Bronchial epithelial cell (primary cell): ENCODE measurements at regions not wholly inside any gene's neighbourhood (a gene's known extent, or its start where the extent isn't known, plus 50 kb on each side); places are given as distances from the start of the nearest gene placed in this dataset.

Source experiments
- DNase-seq: peaks from one replicate; pipeline ENCODE4 v3.0.0-alpha.2; 2010; ENCODE audit warnings: low read depth
- FAIRE-seq: peaks from 2 replicates; lab custom pipeline; 2011; peaks lifted over from hg19 to GRCh38; lab: Jason Lieb, UNC
- H3K27me3 ChIP-seq: 2 replicates; pipeline ENCODE4 v1.5.1; 2011; ENCODE audit warnings: low read length; ENCODE audit not compliant: control insufficient read depth, insufficient read depth
- H3K36me3 ChIP-seq: 2 replicates; pipeline ENCODE4 v1.5.1; 2011; ENCODE audit warnings: low read length; ENCODE audit not compliant: control insufficient read depth, insufficient read depth
- H3K4me3 ChIP-seq: 2 replicates; pipeline ENCODE4 v1.5.1; 2011; ENCODE audit warnings: mild to moderate bottlenecking, low read depth, low read length, control low read depth
- TF ChIP-seq, protein P1 (sequence below): IDR thresholded peaks from 2 replicates; pipeline ENCODE4 v1.5.1; 2011; ENCODE audit warnings: mild to moderate bottlenecking, moderate library complexity, low read length, control low read depth, inconsistent platforms; ENCODE audit not compliant: insufficient read depth, severe bottlenecking

DNA sequence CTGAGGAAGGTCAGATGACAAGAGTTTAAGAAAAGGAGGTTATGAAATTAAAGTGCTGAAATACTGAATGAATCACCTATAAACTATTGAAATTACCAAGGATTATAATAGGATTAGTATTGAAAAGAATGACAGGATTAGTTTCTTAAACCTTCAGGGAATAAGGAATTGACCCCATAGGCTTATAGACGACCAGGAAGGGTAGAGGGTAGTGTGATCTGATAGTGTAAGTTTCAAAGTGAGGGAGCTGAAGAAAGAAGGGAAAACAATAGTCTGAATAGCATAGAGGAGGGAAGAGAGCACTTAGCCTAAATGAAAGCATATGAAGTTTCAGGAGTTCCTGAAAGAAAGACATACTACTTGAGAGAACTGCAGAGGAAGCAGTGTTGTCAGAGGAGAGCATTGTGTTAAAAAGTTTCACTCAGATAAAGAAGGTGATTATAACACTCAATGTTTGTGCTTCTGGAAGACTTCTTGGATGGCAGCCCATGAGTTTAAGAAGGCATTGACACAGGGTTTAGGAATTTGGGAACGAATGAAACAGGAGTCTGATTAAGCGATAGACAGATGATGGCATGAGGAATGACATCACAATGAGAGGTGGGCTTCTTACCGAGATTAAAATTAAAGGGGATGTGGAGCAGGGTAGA is 557.9 kb upstream of the GRAMD2B start:
- H3K36me3 ChIP-seq, result no peaks in the 10 kb centered on the region
- TF ChIP-seq, protein P1, sequence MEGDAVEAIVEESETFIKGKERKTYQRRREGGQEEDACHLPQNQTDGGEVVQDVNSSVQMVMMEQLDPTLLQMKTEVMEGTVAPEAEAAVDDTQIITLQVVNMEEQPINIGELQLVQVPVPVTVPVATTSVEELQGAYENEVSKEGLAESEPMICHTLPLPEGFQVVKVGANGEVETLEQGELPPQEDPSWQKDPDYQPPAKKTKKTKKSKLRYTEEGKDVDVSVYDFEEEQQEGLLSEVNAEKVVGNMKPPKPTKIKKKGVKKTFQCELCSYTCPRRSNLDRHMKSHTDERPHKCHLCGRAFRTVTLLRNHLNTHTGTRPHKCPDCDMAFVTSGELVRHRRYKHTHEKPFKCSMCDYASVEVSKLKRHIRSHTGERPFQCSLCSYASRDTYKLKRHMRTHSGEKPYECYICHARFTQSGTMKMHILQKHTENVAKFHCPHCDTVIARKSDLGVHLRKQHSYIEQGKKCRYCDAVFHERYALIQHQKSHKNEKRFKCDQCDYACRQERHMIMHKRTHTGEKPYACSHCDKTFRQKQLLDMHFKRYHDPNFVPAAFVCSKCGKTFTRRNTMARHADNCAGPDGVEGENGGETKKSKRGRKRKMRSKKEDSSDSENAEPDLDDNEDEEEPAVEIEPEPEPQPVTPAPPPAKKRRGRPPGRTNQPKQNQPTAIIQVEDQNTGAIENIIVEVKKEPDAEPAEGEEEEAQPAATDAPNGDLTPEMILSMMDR, result no peak
- FAIRE-seq, result no peak
- H3K27me3 ChIP-seq, result no peaks in the 10 kb centered on the region
- peak; percentile 84 for DNase-seq
- H3K4me3 ChIP-seq, result no peak overlapping the region

DNA sequence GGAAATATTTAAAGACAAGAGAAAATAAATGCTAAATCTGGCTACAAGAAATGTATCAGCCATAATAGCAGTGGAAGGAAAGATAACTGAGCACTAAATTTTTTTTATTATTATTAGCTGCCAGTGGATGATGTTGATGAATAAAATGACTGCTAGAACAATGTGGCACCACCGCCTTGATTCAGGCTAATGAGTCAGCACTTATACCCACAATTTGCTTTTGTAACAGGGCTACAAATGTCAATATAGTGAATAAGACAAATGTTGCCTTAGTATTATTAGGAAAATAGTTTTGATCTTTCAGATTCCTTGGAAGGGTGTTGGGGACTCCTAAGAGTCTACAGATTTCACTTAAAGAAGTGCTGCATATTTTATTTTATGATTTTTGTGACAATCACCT is 555.2 kb upstream of the GRAMD2B start:
- DNase-seq, result peak; percentile 84
- TF ChIP-seq, protein P1, result no peak
- H3K4me3 ChIP-seq, result no peak overlapping the region
- H3K36me3 ChIP-seq, result no peaks in the 10 kb centered on the region
- FAIRE-seq, result no peak
- H3K27me3 ChIP-seq, result no peaks in the 10 kb centered on the region

DNA sequence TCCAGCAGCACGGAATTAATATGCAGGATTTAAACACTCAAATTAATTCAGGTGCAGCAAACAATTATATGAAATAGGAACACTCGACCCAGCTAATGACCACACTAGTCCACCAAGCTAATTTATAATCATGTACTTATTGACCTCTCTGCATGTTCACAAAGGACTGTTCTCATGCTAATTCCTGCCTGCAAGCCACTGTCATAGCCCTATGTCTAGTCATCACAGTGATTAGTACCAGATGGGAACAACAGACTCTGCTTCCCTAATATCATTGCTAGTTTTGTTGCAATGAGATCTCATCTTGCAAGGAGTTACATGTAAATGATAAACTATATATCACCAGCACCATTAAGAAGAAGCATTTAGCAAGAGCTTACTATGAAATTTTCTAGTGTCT is 553.0 kb upstream of the GRAMD2B start:
- TF ChIP-seq, protein P1, result no peak
- Histone ChIP-seq H3K36me3 (no peaks in the 10 kb centered on the region), H3K4me3 (no peak overlapping the region), H3K27me3 (no peaks in the 10 kb centered on the region)
- no peak for FAIRE-seq
- DNase-seq, result no peak

DNA sequence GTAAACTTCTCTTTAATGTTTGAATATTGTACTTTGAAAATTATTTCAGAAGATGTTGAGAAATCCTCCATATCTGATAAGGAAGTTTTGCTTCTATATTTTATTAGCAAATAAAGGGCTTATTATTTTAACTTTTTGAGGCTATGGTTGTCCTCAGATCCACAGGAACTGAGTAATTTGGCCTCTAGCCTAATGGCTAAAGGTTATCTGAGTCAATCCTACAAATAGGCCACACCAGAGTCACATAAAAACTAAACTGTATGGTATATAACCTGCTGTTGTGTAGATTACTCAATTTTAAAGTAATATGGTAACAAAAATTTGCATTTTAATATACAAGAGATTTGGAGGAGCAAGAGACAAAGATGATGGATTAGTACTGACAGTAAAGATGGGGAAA is 549.2 kb upstream of the GRAMD2B start:
- TF ChIP-seq, protein P1, result no peak
- DNase-seq, result peak; percentile 54
- no peak overlapping the region for H3K4me3 ChIP-seq
- H3K36me3 ChIP-seq, result no peaks in the 10 kb centered on the region
- no peak for FAIRE-seq
- H3K27me3 ChIP-seq, result no peaks in the 10 kb centered on the region

DNA sequence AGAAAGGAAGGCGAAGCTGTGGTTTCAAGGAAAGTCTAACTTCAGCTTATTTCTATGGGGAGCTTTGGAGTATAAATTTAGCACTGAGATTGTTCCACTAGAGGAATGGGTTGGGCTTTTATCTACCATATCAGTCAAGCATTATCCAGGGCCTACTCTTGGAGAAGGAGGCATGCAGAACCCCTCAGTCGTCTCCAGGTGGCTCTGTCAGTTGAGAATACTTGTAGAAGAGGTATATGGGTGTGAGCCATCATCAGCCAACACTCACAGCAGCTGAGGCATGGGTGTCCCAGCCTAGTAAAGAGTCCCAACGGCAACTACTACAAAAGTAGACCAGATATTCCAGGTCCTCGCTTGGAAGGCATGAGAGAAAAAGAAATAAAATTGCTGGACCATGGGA is 548.5 kb upstream of the GRAMD2B start:
- Histone ChIP-seq H3K36me3 (no peaks in the 10 kb centered on the region), H3K27me3 (no peaks in the 10 kb centered on the region), H3K4me3 (no peak overlapping the region)
- FAIRE-seq (no peak), DNase-seq (peak; percentile 34)
- TF ChIP-seq, protein P1, result peak; percentile 13

DNA sequence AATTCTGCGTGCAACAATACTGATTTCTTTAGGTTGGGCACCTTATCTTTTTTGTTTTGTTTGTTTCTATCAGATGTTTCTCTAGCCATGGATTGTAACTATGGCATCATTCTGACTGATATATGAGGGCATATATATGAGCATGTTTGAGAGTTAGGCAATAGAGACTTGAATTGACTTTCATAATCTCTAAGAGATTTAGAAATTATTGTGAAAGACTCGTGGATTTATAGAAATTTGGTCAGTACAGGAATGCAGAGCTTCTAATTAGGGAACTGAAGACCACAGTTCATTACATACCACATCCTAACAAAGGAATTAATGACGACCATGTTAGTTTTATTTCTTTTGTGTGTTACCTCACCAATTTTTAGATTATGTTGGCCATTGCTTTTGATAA is 546.0 kb upstream of the GRAMD2B start:
- TF ChIP-seq, protein P1, result no peak
- Histone ChIP-seq H3K36me3 (no peaks in the 10 kb centered on the region), H3K27me3 (no peaks in the 10 kb centered on the region), H3K4me3 (no peak overlapping the region)
- FAIRE-seq (no peak), DNase-seq (no peak)
